ENCODE measurements at regions not wholly inside any gene's neighbourhood (a gene's known extent, or its start where the extent isn't known, plus 50 kb on each side); places are given as distances from the start of the nearest gene placed in this dataset.
A peak's percentile ranks its signal among the peaks of the same experiment; 100 is the strongest.

- no peak overlapping the region for H3K4me3 Mint-ChIP-seq
- CTCF ChIA-PET: no interaction called here
- intact Hi-C loops (cut with micrococcal nuclease): no loop called here
- no peaks in the 10 kb centered on the region for H3K9me3 Mint-ChIP-seq
- H3K36me3 Mint-ChIP-seq (ENCODE audit: low read depth): no peaks in the 10 kb centered on the region
- H3K4me1 Mint-ChIP-seq (ENCODE audit: low read depth): no peaks in the 10 kb centered on the region
- no peak for DNase-seq
- H3K27ac Mint-ChIP-seq: no peak overlapping the region
- H3K27me3 Mint-ChIP-seq (ENCODE audit: low read depth): no peaks in the 10 kb centered on the region
These were observed 341.0 kb downstream of the ETS1 start for GRCh38 chr11:128246364-128246801.

- CTCF ChIA-PET: interaction anchor here (0.6 kb wide), 1 partner anchor 523 kb away, joined by 5 read pairs; no protein-coding TSS in a partner anchor
- Mint-ChIP-seq H3K27me3 (ENCODE audit: low read depth) (no peaks in the 10 kb centered on the region), H3K36me3 (ENCODE audit: low read depth) (no peaks in the 10 kb centered on the region), H3K27ac (no peak overlapping the region), H3K4me3 (no peak overlapping the region), H3K4me1 (ENCODE audit: low read depth) (no peaks in the 10 kb centered on the region), H3K9me3 (no peaks in the 10 kb centered on the region)
- DNase-seq: no peak
- intact Hi-C loops (cut with micrococcal nuclease): no loop called here
These were observed 342.5 kb downstream of the ETS1 start for GRCh38 chr11:128244871-128245270.

GRCh38 chr11:128242451-128242850, 344.9 kb downstream of the ETS1 start:
- CTCF ChIA-PET: interaction anchor here (1.1 kb wide), 1 partner anchor 8 kb away, joined by 3 read pairs; no protein-coding TSS in a partner anchor
- Mint-ChIP-seq H3K27me3 (ENCODE audit: low read depth) (no peaks in the 10 kb centered on the region), H3K36me3 (ENCODE audit: low read depth) (no peaks in the 10 kb centered on the region), H3K4me1 (ENCODE audit: low read depth) (peaks cover 20% of the 10 kb centered on the region), H3K27ac (no peak overlapping the region), H3K4me3 (no peak overlapping the region), H3K9me3 (no peaks in the 10 kb centered on the region)
- intact Hi-C loops (cut with micrococcal nuclease): no loop called here
- no peak for DNase-seq

- no peak for DNase-seq
- H3K4me1 Mint-ChIP-seq (ENCODE audit: low read depth): peaks cover 30% of the 10 kb centered on the region
- intact Hi-C loops (cut with micrococcal nuclease): no loop called here
- H3K27me3 Mint-ChIP-seq (ENCODE audit: low read depth): no peaks in the 10 kb centered on the region
- no peaks in the 10 kb centered on the region for H3K9me3 Mint-ChIP-seq
- no peak overlapping the region for H3K4me3 Mint-ChIP-seq
- H3K27ac Mint-ChIP-seq: no peak overlapping the region
- CTCF ChIA-PET: interaction anchor here (0.6 to 0.9 kb wide), 3 partner anchors 15 to 83 kb away, joined by 3 to 7 read pairs (median 3); no protein-coding TSS in a partner anchor
- H3K36me3 Mint-ChIP-seq (ENCODE audit: low read depth): no peaks in the 10 kb centered on the region
These were observed 346.8 kb downstream of the ETS1 start for GRCh38 chr11:128240546-128240945.

- intact Hi-C loops (cut with micrococcal nuclease): loop anchor here (1.0 to 5.0 kb wide), 10 partner anchors 12 to 391 kb away; no protein-coding TSS in a partner anchor
These were observed 348.1 kb downstream of the ETS1 start for GRCh38 chr11:128239306-128239705.

GRCh38 chr11:128238521-128239265, 348.7 kb downstream of the ETS1 start:
- no peaks in the 10 kb centered on the region for H3K27me3 Mint-ChIP-seq (ENCODE audit: low read depth)
- intact Hi-C loops (cut with micrococcal nuclease): loop anchor here (1.0 to 5.0 kb wide), 11 partner anchors 11 to 592 kb away; no protein-coding TSS in a partner anchor

More at GRCh38 chr11:128239306-128239705, 348.1 kb downstream of the ETS1 start:
- Mint-ChIP-seq H3K4me1 (ENCODE audit: low read depth) (peaks cover 31% of the 10 kb centered on the region), H3K9me3 (no peaks in the 10 kb centered on the region), H3K27me3 (ENCODE audit: low read depth) (no peaks in the 10 kb centered on the region), H3K4me3 (peak overlapping the region; percentile 41), H3K36me3 (ENCODE audit: low read depth) (no peaks in the 10 kb centered on the region), H3K27ac (peak overlapping the region; percentile 55)
- DNase-seq: no peak
- CTCF ChIA-PET: interaction anchor here (1.3 to 1.7 kb wide), 2 partner anchors 67 to 393 kb away, joined by 4 read pairs; no protein-coding TSS in a partner anchor

GRCh38 chr11:128236506-128237498, 350.6 kb downstream of the ETS1 start:
- H3K27me3 Mint-ChIP-seq (ENCODE audit: low read depth): no peaks in the 10 kb centered on the region
- H3K4me1 Mint-ChIP-seq (ENCODE audit: low read depth): peaks cover 46% of the 10 kb centered on the region
- H3K4me3 Mint-ChIP-seq: no peak overlapping the region
- H3K36me3 Mint-ChIP-seq (ENCODE audit: low read depth): no peaks in the 10 kb centered on the region
- no peak overlapping the region for H3K27ac Mint-ChIP-seq
- CTCF ChIA-PET: interaction anchor here (0.6 to 1.2 kb wide), 2 partner anchors 12 to 394 kb away, joined by 3 read pairs; no protein-coding TSS in a partner anchor
- intact Hi-C loops (cut with micrococcal nuclease): loop anchor here (5.0 kb wide), 2 partner anchors 135 to 200 kb away; no protein-coding TSS in a partner anchor
- DNase-seq: no peak
- no peaks in the 10 kb centered on the region for H3K9me3 Mint-ChIP-seq

More at GRCh38 chr11:128238521-128239265, 348.7 kb downstream of the ETS1 start:
- H3K36me3 Mint-ChIP-seq (ENCODE audit: low read depth): no peaks in the 10 kb centered on the region
- no peaks in the 10 kb centered on the region for H3K9me3 Mint-ChIP-seq
- CTCF ChIA-PET: interaction anchor here (0.7 to 1.7 kb wide), 4 partner anchors 19 to 393 kb away, joined by 3 to 4 read pairs (median 4); no protein-coding TSS in a partner anchor
- peaks cover 31% of the 10 kb centered on the region for H3K4me1 Mint-ChIP-seq (ENCODE audit: low read depth)
- peak overlapping the region; percentile 41 for H3K4me3 Mint-ChIP-seq
- peak overlapping the region; percentile 55 for H3K27ac Mint-ChIP-seq
- DNase-seq: no peak

- intact Hi-C loops (cut with micrococcal nuclease): loop anchor here (5.0 kb wide), 2 partner anchors 134 to 199 kb away; no protein-coding TSS in a partner anchor
- H3K4me1 Mint-ChIP-seq (ENCODE audit: low read depth): peaks cover 50% of the 10 kb centered on the region
These were observed 351.4 kb downstream of the ETS1 start for GRCh38 chr11:128235958-128236357.

GRCh38 chr11:128235426-128235825, 351.9 kb downstream of the ETS1 start:
- Mint-ChIP-seq H3K9me3 (peaks cover 2% of the 10 kb centered on the region), H3K27ac (no peak overlapping the region), H3K27me3 (ENCODE audit: low read depth) (no peaks in the 10 kb centered on the region), H3K36me3 (ENCODE audit: low read depth) (no peaks in the 10 kb centered on the region), H3K4me1 (ENCODE audit: low read depth) (peaks cover 50% of the 10 kb centered on the region), H3K4me3 (no peak overlapping the region)
- intact Hi-C loops (cut with micrococcal nuclease): loop anchor here (5.0 kb wide), 2 partner anchors 133 to 198 kb away; no protein-coding TSS in a partner anchor
- no peak for DNase-seq
- CTCF ChIA-PET: no interaction called here

More at GRCh38 chr11:128235958-128236357, 351.4 kb downstream of the ETS1 start:
- no peak for DNase-seq
- CTCF ChIA-PET: no interaction called here
- Mint-ChIP-seq H3K27ac (no peak overlapping the region), H3K4me3 (no peak overlapping the region), H3K36me3 (ENCODE audit: low read depth) (no peaks in the 10 kb centered on the region), H3K27me3 (ENCODE audit: low read depth) (no peaks in the 10 kb centered on the region), H3K9me3 (peaks cover 2% of the 10 kb centered on the region)

GRCh38 chr11:128234143-128234542, 353.2 kb downstream of the ETS1 start:
- no peak overlapping the region for H3K4me3 Mint-ChIP-seq
- intact Hi-C loops (cut with micrococcal nuclease): no loop called here
- CTCF ChIA-PET: interaction anchor here (0.6 to 1.4 kb wide), 4 partner anchors 9 to 419 kb away, joined by 3 to 6 read pairs (median 3); no protein-coding TSS in a partner anchor
- H3K4me1 Mint-ChIP-seq (ENCODE audit: low read depth): peaks cover 52% of the 10 kb centered on the region
- H3K36me3 Mint-ChIP-seq (ENCODE audit: low read depth): no peaks in the 10 kb centered on the region
- no peak overlapping the region for H3K27ac Mint-ChIP-seq
- DNase-seq: no peak
- no peaks in the 10 kb centered on the region for H3K27me3 Mint-ChIP-seq (ENCODE audit: low read depth)
- H3K9me3 Mint-ChIP-seq: peaks cover 2% of the 10 kb centered on the region

- H3K36me3 Mint-ChIP-seq (ENCODE audit: low read depth): no peaks in the 10 kb centered on the region
- peak; percentile 59 for DNase-seq
- peaks cover 2% of the 10 kb centered on the region for H3K9me3 Mint-ChIP-seq
- CTCF ChIA-PET: interaction anchor here (0.7 kb wide), 1 partner anchor 53 kb away, joined by 4 read pairs; no protein-coding TSS in a partner anchor
- no peak overlapping the region for H3K4me3 Mint-ChIP-seq
- intact Hi-C loops (cut with micrococcal nuclease): loop anchor here (1.0 kb wide), 1 partner anchor 57 kb away; no protein-coding TSS in a partner anchor
- H3K27me3 Mint-ChIP-seq (ENCODE audit: low read depth): no peaks in the 10 kb centered on the region
- H3K4me1 Mint-ChIP-seq (ENCODE audit: low read depth): peaks cover 49% of the 10 kb centered on the region
- peak overlapping the region; percentile 31 for H3K27ac Mint-ChIP-seq
These were observed 354.8 kb downstream of the ETS1 start for GRCh38 chr11:128232588-128232987.

Data from activated naive CD4-positive, alpha-beta T cell treated with anti-CD3 and anti-CD28 coated beads for 36 hours (primary cell).